B cell (primary cell): ENCODE measurements at regions not wholly inside any gene's neighbourhood (a gene's known extent, or its start where the extent isn't known, plus 50 kb on each side); places are given as distances from the start of the nearest gene placed in this dataset.

ENCODE experiments used
- ATAC-seq: fragments of 200-7000 bp; cut with Tn5 transposase; one replicate; pipeline ENCODE4 v1.10.0; 2021; ENCODE audit warnings: low read depth, mild to moderate bottlenecking, moderate number of reproducible peaks, moderate library complexity
- CTCF ChIA-PET: fragments of 350-600 bp; sonication (Branson Sonifier 250); formaldehyde crosslinking; loops from one replicate; lab custom pipeline; 2021; ENCODE audit warnings: antibody characterized with exemption, inconsistent platforms; lab: Charles Lee
- POLR2A ChIA-PET: fragments of 350-600 bp; sonication (Branson Sonifier 250); formaldehyde crosslinking; loops from one replicate; lab custom pipeline; 2021; ENCODE audit warnings: antibody characterized with exemption; lab: Charles Lee
- DNase-seq: peaks from one replicate; pipeline ENCODE4 v3.0.0; 2013
- H2AFZ ChIP-seq: 2 replicates; pipeline ENCODE4 v1.6.1; 2012; ENCODE audit warnings: mild to moderate bottlenecking, low read depth, low read length; ENCODE audit not compliant: insufficient read depth, poor library complexity, severe bottlenecking
- H3K27ac ChIP-seq, 2 donors: 1 replicate in 1 of 2; 2 replicates in 1 of 2; pipeline ENCODE4 v1.5.1; 2012 to 2013; ENCODE audit warnings: low read length in 2 of 2, mild to moderate bottlenecking in 2 of 2, moderate library complexity in 1 of 2
- H3K27me3 ChIP-seq, 4 experiments: fragments of 200-600 bp in 1 of 4; sonication (generic) in 1 of 4; replicated peaks in 1 of 4; 1 replicate in 2 of 4; 2 replicates in 2 of 4; pipeline versions ENCODE4 v1.6.1 to v1.7.0; 2013 to 2016; ENCODE audit warnings: low read length in 3 of 4, mild to moderate bottlenecking in 2 of 4, mixed read lengths in 1 of 4, moderate library complexity in 1 of 4; ENCODE audit not compliant: insufficient read depth in 4 of 4, control insufficient read depth in 3 of 4; ENCODE audit errors: control extremely low read depth in 1 of 4
- H3K36me3 ChIP-seq, 2 experiments: replicated peaks in 1 of 2; 1 replicate in 1 of 2; 2 replicates in 1 of 2; pipeline versions ENCODE4 v1.6.1 to v1.7.1; 2013; ENCODE audit warnings: low read length in 1 of 2; ENCODE audit not compliant: insufficient read depth in 2 of 2, control insufficient read depth in 1 of 2; ENCODE audit errors: control extremely low read depth in 1 of 2, extremely low read depth in 1 of 2
- H3K4me1 ChIP-seq, 2 donors: fragments of 200-600 bp in 1 of 2; sonication (generic) in 1 of 2; 1 replicate in 1 of 2; 2 replicates in 1 of 2; pipeline versions ENCODE4 v1.5.1 to v1.6.1; 2013 to 2017; ENCODE audit warnings: low read length in 2 of 2; ENCODE audit not compliant: control insufficient read depth in 2 of 2, insufficient read depth in 2 of 2
- H3K4me2 ChIP-seq: replicated peaks from 2 replicates; pipeline ENCODE3; 2012; ENCODE audit warnings: mild to moderate bottlenecking, low read depth, low read length; ENCODE audit not compliant: poor library complexity, severe bottlenecking
- H3K4me3 ChIP-seq, 5 experiments: fragments of 200-600 bp in 1 of 5; sonication (generic) in 1 of 5; 1 replicate in 3 of 5; 2 replicates in 2 of 5; pipeline versions ENCODE4 v1.5.1 to v1.7.0; 2011 to 2016; ENCODE audit warnings: low read length in 4 of 5, mild to moderate bottlenecking in 4 of 5, low read depth in 2 of 5, control low read depth in 1 of 5, moderate library complexity in 1 of 5; ENCODE audit not compliant: insufficient read depth in 1 of 5; ENCODE audit errors: control extremely low read depth in 1 of 5, extremely low read depth in 1 of 5
- H3K79me2 ChIP-seq: fragments of 200-600 bp; sonication (generic); one replicate; pipeline ENCODE4 v1.6.0; 2016; ENCODE audit warnings: low read length; ENCODE audit not compliant: control insufficient read depth, insufficient read depth
- H3K9ac ChIP-seq: fragments of 200-600 bp; sonication (generic); 2 replicates; pipeline ENCODE4 v1.6.1; 2017; ENCODE audit warnings: mild to moderate bottlenecking, low read length, moderate library complexity
- H3K9me3 ChIP-seq, 3 donors: one replicate each; pipeline versions ENCODE4 v1.6.1 to v1.7.1; 2013; ENCODE audit warnings: low read length in 2 of 3; ENCODE audit not compliant: control insufficient read depth in 2 of 3, insufficient read depth in 1 of 3; ENCODE audit errors: control extremely low read depth in 1 of 3
- H4K20me1 ChIP-seq: 2 replicates; pipeline ENCODE4 v1.6.0; 2012; ENCODE audit warnings: mild to moderate bottlenecking, low read length; ENCODE audit not compliant: insufficient read depth, control insufficient read depth, poor library complexity, severe bottlenecking
- H3K27ac Mint-ChIP-seq: one replicate; pipeline ENCODE4 v1.8.0; 2021; ENCODE audit warnings: mixed read lengths
- H3K27me3 Mint-ChIP-seq: one replicate; pipeline ENCODE4 v1.8.0; 2021; ENCODE audit warnings: mixed read lengths
- H3K4me1 Mint-ChIP-seq: one replicate; pipeline ENCODE4 v1.8.0; 2021; ENCODE audit warnings: mixed read lengths
- H3K4me3 Mint-ChIP-seq: one replicate; pipeline ENCODE4 v1.8.0; 2021; ENCODE audit warnings: mixed read lengths
- H3K9me3 Mint-ChIP-seq: one replicate; pipeline ENCODE4 v1.8.0; 2022; ENCODE audit warnings: mixed read lengths; ENCODE audit not compliant: insufficient read depth
- EZH2 ChIP-seq: IDR thresholded peaks from 2 replicates; pipeline ENCODE4 v1.6.1; 2012; ENCODE audit warnings: borderline replicate concordance, low read depth, mild to moderate bottlenecking, moderate library complexity, low read length; ENCODE audit not compliant: insufficient read depth, poor library complexity, severe bottlenecking
- WGBS: methylation state at CpG from one replicate; pipeline ENCODE4 v1.1.5; 2013; ENCODE audit warnings: missing lambda C conversion rate; ENCODE audit not compliant: insufficient coverage; 5-methylcytosine and 5-hydroxymethylcytosine counted together
- intact Hi-C: fragments of 100-400 bp; cut with micrococcal nuclease; formaldehyde crosslinking; loops from one replicate; pipeline ENCODE4 v1.10.0; 2022
- TF ChIP-seq, protein P1 (sequence below): fragments of 200-600 bp; IDR thresholded peaks from one replicate; pipeline ENCODE4 v1.8.0; 2022; ENCODE audit warnings: antibody characterized with exemption, mild to moderate bottlenecking

DNA sequence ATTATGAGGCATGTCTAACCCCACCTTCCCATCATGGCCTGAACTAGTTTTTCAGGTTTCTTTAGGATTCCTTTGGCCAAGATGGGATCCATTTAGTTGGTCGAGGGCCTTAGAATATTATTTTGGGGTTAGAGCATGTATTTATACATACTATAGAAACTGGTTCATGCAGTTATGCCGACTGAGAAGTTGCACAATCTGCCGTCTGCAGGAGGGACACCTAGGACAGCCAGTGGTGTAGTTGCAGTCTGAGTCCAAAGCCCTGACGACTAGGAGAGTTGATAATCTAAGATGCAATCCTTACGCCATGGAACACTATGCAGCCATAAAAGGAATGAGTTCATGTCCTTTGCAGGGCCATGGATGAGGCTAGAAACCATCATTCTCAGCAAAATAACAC, 424.0 kb downstream of the SHISA9 start:
- no peaks in the 10 kb centered on the region for H3K79me2 ChIP-seq
- 92% methylated on average over 4 of the region's 5 CpGs for WGBS

DNA sequence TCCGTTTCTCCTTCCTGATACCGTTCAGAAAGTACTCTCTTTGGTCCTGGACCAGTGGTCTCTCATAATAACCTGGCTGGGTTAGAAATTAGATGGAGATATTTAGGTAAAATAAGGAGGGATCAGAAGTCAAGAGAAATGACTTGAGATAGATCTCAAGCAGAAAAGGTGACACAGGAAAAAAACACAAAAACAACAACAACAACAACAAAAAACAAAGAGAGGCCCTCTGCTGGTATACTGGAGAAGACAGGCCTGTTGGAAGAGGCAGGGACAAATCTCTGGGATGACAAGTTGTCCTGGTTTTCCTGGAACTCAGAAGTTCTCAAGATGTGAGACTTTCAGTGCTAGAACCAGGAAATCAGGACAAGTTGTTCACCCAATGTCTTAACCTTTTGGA, 430.5 kb downstream of the SHISA9 start:
- H3K27me3 ChIP-seq = no peaks in the 10 kb centered on the region
- no peak overlapping the region for H3K4me3 ChIP-seq
- no peaks in the 10 kb centered on the region for H3K79me2 ChIP-seq
- H2AFZ ChIP-seq = no peak overlapping the region
- H4K20me1 ChIP-seq = no peaks in the 10 kb centered on the region
- H3K36me3 ChIP-seq = no peaks in the 10 kb centered on the region
- ChIA-PET POLR2A (no interaction called here), CTCF (no interaction called here)
- Mint-ChIP-seq H3K9me3 (peaks cover 2% of the 10 kb centered on the region), H3K27ac (no peak overlapping the region), H3K27me3 (no peaks in the 10 kb centered on the region), H3K4me3 (no peak overlapping the region), H3K4me1 (no peaks in the 10 kb centered on the region)
- H3K9me3 ChIP-seq = peaks cover 0 to 3% (median 0%) of the 10 kb centered on the region in 3 donors
- 100% methylated on average over 1 of the region's 2 CpGs for WGBS
- H3K27ac ChIP-seq = no peak overlapping the region
- H3K4me1 ChIP-seq = no peaks in the 10 kb centered on the region
- DNase-seq = no peak
- no peak overlapping the region for H3K9ac ChIP-seq
- H3K4me2 ChIP-seq = no peak overlapping the region
- intact Hi-C loops = no loop called here
- TF ChIP-seq, protein P1, sequence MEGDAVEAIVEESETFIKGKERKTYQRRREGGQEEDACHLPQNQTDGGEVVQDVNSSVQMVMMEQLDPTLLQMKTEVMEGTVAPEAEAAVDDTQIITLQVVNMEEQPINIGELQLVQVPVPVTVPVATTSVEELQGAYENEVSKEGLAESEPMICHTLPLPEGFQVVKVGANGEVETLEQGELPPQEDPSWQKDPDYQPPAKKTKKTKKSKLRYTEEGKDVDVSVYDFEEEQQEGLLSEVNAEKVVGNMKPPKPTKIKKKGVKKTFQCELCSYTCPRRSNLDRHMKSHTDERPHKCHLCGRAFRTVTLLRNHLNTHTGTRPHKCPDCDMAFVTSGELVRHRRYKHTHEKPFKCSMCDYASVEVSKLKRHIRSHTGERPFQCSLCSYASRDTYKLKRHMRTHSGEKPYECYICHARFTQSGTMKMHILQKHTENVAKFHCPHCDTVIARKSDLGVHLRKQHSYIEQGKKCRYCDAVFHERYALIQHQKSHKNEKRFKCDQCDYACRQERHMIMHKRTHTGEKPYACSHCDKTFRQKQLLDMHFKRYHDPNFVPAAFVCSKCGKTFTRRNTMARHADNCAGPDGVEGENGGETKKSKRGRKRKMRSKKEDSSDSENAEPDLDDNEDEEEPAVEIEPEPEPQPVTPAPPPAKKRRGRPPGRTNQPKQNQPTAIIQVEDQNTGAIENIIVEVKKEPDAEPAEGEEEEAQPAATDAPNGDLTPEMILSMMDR = no peak
- no peak for TF ChIP-seq EZH2
- ATAC-seq = no peak

More for the DNA sequence above, 424.0 kb downstream of the SHISA9 start:
- DNase-seq (no peak), ATAC-seq (no peak)
- H3K27me3 Mint-ChIP-seq = no peaks in the 10 kb centered on the region
- no peaks in the 10 kb centered on the region for H3K4me1 ChIP-seq
- no peaks in the 10 kb centered on the region for H4K20me1 ChIP-seq
- no peak overlapping the region for H3K4me3 Mint-ChIP-seq
- H2AFZ ChIP-seq = no peak overlapping the region
- H3K4me1 Mint-ChIP-seq = no peaks in the 10 kb centered on the region
- H3K36me3 ChIP-seq = no peaks in the 10 kb centered on the region
- ChIA-PET POLR2A (no interaction called here), CTCF (no interaction called here)
- H3K9me3 ChIP-seq = no peaks in the 10 kb centered on the region
- H3K27ac ChIP-seq = no peak overlapping the region
- TF ChIP-seq, protein P1 = no peak
- no peak for TF ChIP-seq EZH2
- no peak overlapping the region for H3K4me3 ChIP-seq
- intact Hi-C loops = no loop called here
- H3K9me3 Mint-ChIP-seq = no peaks in the 10 kb centered on the region
- no peaks in the 10 kb centered on the region for H3K27me3 ChIP-seq
- H3K9ac ChIP-seq = no peak overlapping the region
- H3K27ac Mint-ChIP-seq = no peak overlapping the region
- H3K4me2 ChIP-seq = no peak overlapping the region
